ENCODE measurements at regions not wholly inside any gene's neighbourhood (a gene's known extent, or its start where the extent isn't known, plus 50 kb on each side); places are given as distances from the start of the nearest gene placed in this dataset.

DNA sequence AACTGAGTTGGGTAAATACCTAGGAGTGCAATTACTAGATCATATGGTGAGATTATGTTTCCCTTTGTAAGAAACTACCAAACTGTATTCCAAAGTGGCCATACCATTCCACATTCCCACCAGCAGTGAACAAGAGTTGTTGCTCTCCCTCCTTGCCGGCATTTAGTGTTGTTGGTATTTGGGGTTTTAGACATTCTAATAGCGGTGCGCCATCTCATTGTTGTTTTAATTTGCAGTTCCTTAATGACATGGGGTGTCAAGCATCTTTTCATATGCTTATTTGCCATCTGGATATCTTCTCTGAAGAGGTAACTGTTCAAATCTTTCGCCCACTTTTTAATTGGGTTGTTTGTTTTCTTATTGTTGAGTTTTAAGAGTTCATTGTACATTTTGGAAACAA is 164.2 kb upstream of the LHX1 start:
- peaks cover 70% of the 10 kb centered on the region for H3K27me3 Mint-ChIP-seq (ENCODE audit: low read depth)
- H3K36me3 Mint-ChIP-seq (ENCODE audit: low read depth) = peaks cover 2% of the 10 kb centered on the region
- no peak for DNase-seq (ENCODE audit: low spot score)
- H3K4me3 Mint-ChIP-seq (ENCODE audit: unreplicated experiment) = no peak overlapping the region
- H3K27ac Mint-ChIP-seq (ENCODE audit: unreplicated experiment) = no peak overlapping the region
- TF ChIP-seq, protein P1, sequence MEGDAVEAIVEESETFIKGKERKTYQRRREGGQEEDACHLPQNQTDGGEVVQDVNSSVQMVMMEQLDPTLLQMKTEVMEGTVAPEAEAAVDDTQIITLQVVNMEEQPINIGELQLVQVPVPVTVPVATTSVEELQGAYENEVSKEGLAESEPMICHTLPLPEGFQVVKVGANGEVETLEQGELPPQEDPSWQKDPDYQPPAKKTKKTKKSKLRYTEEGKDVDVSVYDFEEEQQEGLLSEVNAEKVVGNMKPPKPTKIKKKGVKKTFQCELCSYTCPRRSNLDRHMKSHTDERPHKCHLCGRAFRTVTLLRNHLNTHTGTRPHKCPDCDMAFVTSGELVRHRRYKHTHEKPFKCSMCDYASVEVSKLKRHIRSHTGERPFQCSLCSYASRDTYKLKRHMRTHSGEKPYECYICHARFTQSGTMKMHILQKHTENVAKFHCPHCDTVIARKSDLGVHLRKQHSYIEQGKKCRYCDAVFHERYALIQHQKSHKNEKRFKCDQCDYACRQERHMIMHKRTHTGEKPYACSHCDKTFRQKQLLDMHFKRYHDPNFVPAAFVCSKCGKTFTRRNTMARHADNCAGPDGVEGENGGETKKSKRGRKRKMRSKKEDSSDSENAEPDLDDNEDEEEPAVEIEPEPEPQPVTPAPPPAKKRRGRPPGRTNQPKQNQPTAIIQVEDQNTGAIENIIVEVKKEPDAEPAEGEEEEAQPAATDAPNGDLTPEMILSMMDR (IDR thresholded peaks at IDR 0.05) = no peak
- H3K9me3 Mint-ChIP-seq (ENCODE audit: low read depth) = no peaks in the 10 kb centered on the region
- H3K4me1 Mint-ChIP-seq (ENCODE audit: low read depth) = no peaks in the 10 kb centered on the region

GRCh38 chr17:36777118-36777517 is 160.2 kb upstream of the LHX1 start:
- no peaks in the 10 kb centered on the region for H3K4me1 Mint-ChIP-seq (ENCODE audit: low read depth)
- TF ChIP-seq, protein P1 (IDR thresholded peaks at IDR 0.05) = no peak
- no peak overlapping the region for H3K27ac Mint-ChIP-seq (ENCODE audit: unreplicated experiment)
- H3K27me3 Mint-ChIP-seq (ENCODE audit: low read depth) = peaks cover 79% of the 10 kb centered on the region
- no peaks in the 10 kb centered on the region for H3K9me3 Mint-ChIP-seq (ENCODE audit: low read depth)
- DNase-seq (ENCODE audit: low spot score) = no peak
- H3K4me3 Mint-ChIP-seq (ENCODE audit: unreplicated experiment) = no peak overlapping the region
- peaks cover 2% of the 10 kb centered on the region for H3K36me3 Mint-ChIP-seq (ENCODE audit: low read depth)

GRCh38 chr17:36778448-36778847 is 158.8 kb upstream of the LHX1 start:
- H3K9me3 Mint-ChIP-seq (ENCODE audit: low read depth) = no peaks in the 10 kb centered on the region
- no peaks in the 10 kb centered on the region for H3K4me1 Mint-ChIP-seq (ENCODE audit: low read depth)
- H3K36me3 Mint-ChIP-seq (ENCODE audit: low read depth) = peaks cover 2% of the 10 kb centered on the region
- TF ChIP-seq, protein P1 (IDR thresholded peaks at IDR 0.05) = no peak
- no peak for DNase-seq (ENCODE audit: low spot score)
- no peak overlapping the region for H3K4me3 Mint-ChIP-seq (ENCODE audit: unreplicated experiment)
- H3K27me3 Mint-ChIP-seq (ENCODE audit: low read depth) = peaks cover 72% of the 10 kb centered on the region
- H3K27ac Mint-ChIP-seq (ENCODE audit: unreplicated experiment) = no peak overlapping the region

DNA sequence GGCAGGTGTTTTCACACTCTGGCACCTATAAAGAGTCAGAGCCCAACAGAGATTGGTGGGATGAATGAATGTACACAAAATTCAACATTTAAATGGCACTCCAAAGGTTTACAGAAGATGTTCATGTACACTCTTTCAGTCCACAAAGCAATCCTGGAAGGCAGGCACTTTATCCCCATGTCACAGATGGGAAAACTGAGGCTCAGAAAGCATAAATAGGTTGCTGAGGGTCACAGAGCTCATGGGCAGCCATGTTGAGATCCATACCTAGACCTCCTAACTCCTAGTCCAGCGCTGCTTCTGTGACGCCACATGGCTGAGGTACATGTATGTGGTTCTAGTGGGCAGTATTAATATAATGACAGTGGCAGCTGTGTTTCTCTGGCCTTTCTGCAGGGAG is 157.7 kb upstream of the LHX1 start:
- DNase-seq (ENCODE audit: low spot score) = no peak
- TF ChIP-seq, protein P1 (IDR thresholded peaks at IDR 0.05) = no peak
- H3K27me3 Mint-ChIP-seq (ENCODE audit: low read depth) = peaks cover 72% of the 10 kb centered on the region
- no peak overlapping the region for H3K27ac Mint-ChIP-seq (ENCODE audit: unreplicated experiment)
- H3K36me3 Mint-ChIP-seq (ENCODE audit: low read depth) = no peaks in the 10 kb centered on the region
- no peaks in the 10 kb centered on the region for H3K4me1 Mint-ChIP-seq (ENCODE audit: low read depth)
- H3K9me3 Mint-ChIP-seq (ENCODE audit: low read depth) = no peaks in the 10 kb centered on the region
- H3K4me3 Mint-ChIP-seq (ENCODE audit: unreplicated experiment) = no peak overlapping the region

DNA sequence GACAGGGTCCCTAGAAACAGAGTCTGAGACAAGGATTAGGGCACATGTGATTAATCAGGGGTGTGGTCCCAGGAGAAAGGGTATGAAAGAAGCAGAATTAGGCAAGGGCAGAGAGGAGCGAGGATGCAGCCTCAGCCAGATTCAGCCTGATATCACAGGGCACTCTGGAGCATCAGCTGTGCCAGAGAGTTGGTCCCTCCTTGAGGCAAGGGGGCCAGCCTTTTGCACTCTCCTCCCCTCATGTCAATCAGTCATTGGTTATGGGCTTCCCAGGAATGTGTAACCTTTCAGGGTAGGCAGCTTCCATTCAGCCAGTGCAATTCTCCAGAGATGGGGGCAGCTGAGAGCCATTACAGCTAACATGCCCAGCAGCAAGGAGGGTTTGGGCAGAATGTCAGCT is 152.6 kb upstream of the LHX1 start:
- H3K4me3 Mint-ChIP-seq (ENCODE audit: unreplicated experiment) = no peak overlapping the region
- TF ChIP-seq, protein P1 (IDR thresholded peaks at IDR 0.05) = no peak
- H3K36me3 Mint-ChIP-seq (ENCODE audit: low read depth) = no peaks in the 10 kb centered on the region
- H3K27ac Mint-ChIP-seq (ENCODE audit: unreplicated experiment) = no peak overlapping the region
- H3K9me3 Mint-ChIP-seq (ENCODE audit: low read depth) = peaks cover 3% of the 10 kb centered on the region
- H3K4me1 Mint-ChIP-seq (ENCODE audit: low read depth) = no peaks in the 10 kb centered on the region
- DNase-seq (ENCODE audit: low spot score) = no peak
- H3K27me3 Mint-ChIP-seq (ENCODE audit: low read depth) = peaks cover 51% of the 10 kb centered on the region
